ENCODE measurements at regions not wholly inside any gene's neighbourhood (a gene's known extent, or its start where the extent isn't known, plus 50 kb on each side); places are given as distances from the start of the nearest gene placed in this dataset.

GRCh38 chr13:88866195-88866594 is 1195.0 kb downstream of the SLITRK5 start:
- no peak for DNase-seq (ENCODE audit: low read depth)

- no peak for DNase-seq (ENCODE audit: low read depth)
These were observed 1212.6 kb downstream of the SLITRK5 start for GRCh38 chr13:88883741-88884140.

- DNase-seq (ENCODE audit: low read depth), result no peak
These were observed 1216.0 kb downstream of the SLITRK5 start for GRCh38 chr13:88887045-88887662.

GRCh38 chr13:88895261-88895941 is 1224.2 kb downstream of the SLITRK5 start:
- DNase-seq (ENCODE audit: low read depth), result no peak

GRCh38 chr13:88896466-88896865 is 1225.3 kb downstream of the SLITRK5 start:
- DNase-seq (ENCODE audit: low read depth), result no peak

- DNase-seq (ENCODE audit: low read depth), result no peak
These were observed 1237.8 kb downstream of the SLITRK5 start for GRCh38 chr13:88908961-88909441.

GRCh38 chr13:88919970-88920628 is 1248.9 kb downstream of the SLITRK5 start:
- DNase-seq (ENCODE audit: low read depth), result no peak

- no peak for DNase-seq (ENCODE audit: low read depth)
These were observed 1254.8 kb downstream of the SLITRK5 start for GRCh38 chr13:88925954-88926353.

GRCh38 chr13:88926890-88927502 is 1255.8 kb downstream of the SLITRK5 start:
- no peak for DNase-seq (ENCODE audit: low read depth)

GRCh38 chr13:88932950-88933349 is 1261.8 kb downstream of the SLITRK5 start:
- DNase-seq (ENCODE audit: low read depth), result no peak

GRCh38 chr13:88937384-88937783 is 1266.2 kb downstream of the SLITRK5 start:
- DNase-seq (ENCODE audit: low read depth), result no peak

- no peak for DNase-seq (ENCODE audit: low read depth)
These were observed 1274.6 kb downstream of the SLITRK5 start for GRCh38 chr13:88945793-88946192.

- no peak for DNase-seq (ENCODE audit: low read depth)
These were observed 1277.3 kb downstream of the SLITRK5 start for GRCh38 chr13:88948501-88948900.

- no peak for DNase-seq (ENCODE audit: low read depth)
These were observed 1287.7 kb downstream of the SLITRK5 start for GRCh38 chr13:88958821-88959220.

- no peak for DNase-seq (ENCODE audit: low read depth)
These were observed 1305.3 kb downstream of the SLITRK5 start for GRCh38 chr13:88976466-88976865.

GRCh38 chr13:88978607-88979006 is 1307.4 kb downstream of the SLITRK5 start:
- DNase-seq (ENCODE audit: low read depth), result no peak

GRCh38 chr13:88979465-88980175 is 1308.4 kb downstream of the SLITRK5 start:
- no peak for DNase-seq (ENCODE audit: low read depth)

- DNase-seq (ENCODE audit: low read depth), result no peak
These were observed 1332.5 kb downstream of the SLITRK5 start for GRCh38 chr13:89003656-89004055.

- no peak for DNase-seq (ENCODE audit: low read depth)
These were observed 1340.4 kb downstream of the SLITRK5 start for GRCh38 chr13:89011615-89012014.

- DNase-seq (ENCODE audit: low read depth), result no peak
These were observed 1356.6 kb downstream of the SLITRK5 start for GRCh38 chr13:89027694-89028306.

GRCh38 chr13:89029062-89029461 is 1357.9 kb downstream of the SLITRK5 start:
- DNase-seq (ENCODE audit: low read depth), result no peak

GRCh38 chr13:89034015-89034414 is 1362.8 kb downstream of the SLITRK5 start:
- DNase-seq (ENCODE audit: low read depth), result no peak
